Neural progenitor cell (in vitro differentiated cells): ENCODE measurements at regions not wholly inside any gene's neighbourhood (a gene's known extent, or its start where the extent isn't known, plus 50 kb on each side); places are given as distances from the start of the nearest gene placed in this dataset.

ENCODE experiments used
- DNase-seq: peaks from one replicate; pipeline ENCODE4 v3.0.0-alpha.2; 2016; ENCODE audit warnings: low spot score
- H2AFZ ChIP-seq: fragments of 200-600 bp; sonication (generic); replicated peaks from 2 replicates; pipeline ENCODE4 v1.6.1; 2016; ENCODE audit warnings: antibody characterized with exemption
- H3F3A ChIP-seq: fragments of 200-600 bp; sonication (generic); 2 replicates; pipeline ENCODE4 v1.6.1; 2016; ENCODE audit warnings: antibody characterized with exemption, low read depth
- H3K27ac ChIP-seq: fragments of 200-600 bp; sonication (generic); 2 replicates; pipeline ENCODE4 v1.5.1; 2016; ENCODE audit warnings: mild to moderate bottlenecking
- H3K27me3 ChIP-seq: fragments of 200-600 bp; sonication (generic); 2 replicates; pipeline ENCODE4 v1.6.1; 2016; ENCODE audit warnings: mild to moderate bottlenecking, moderate library complexity
- H3K36me3 ChIP-seq: fragments of 200-600 bp; sonication (generic); 2 replicates; pipeline ENCODE4 v1.5.1; 2016
- H3K4me1 ChIP-seq: fragments of 200-600 bp; sonication (generic); 2 replicates; pipeline ENCODE4 v1.6.1; 2016; ENCODE audit warnings: mixed run types
- H3K4me2 ChIP-seq: fragments of 200-600 bp; sonication (generic); 2 replicates; pipeline ENCODE4 v1.6.1; 2016
- H3K4me3 ChIP-seq: fragments of 200-600 bp; sonication (generic); 2 replicates; pipeline ENCODE4 v1.5.1; 2016
- H3K79me2 ChIP-seq: fragments of 200-600 bp; sonication (generic); 2 replicates; pipeline ENCODE4 v1.6.1; 2016; ENCODE audit warnings: low read depth
- H3K9ac ChIP-seq: fragments of 200-600 bp; sonication (generic); 2 replicates; pipeline ENCODE4 v1.6.1; 2016
- H3K9me3 ChIP-seq: fragments of 200-600 bp; sonication (generic); 2 replicates; pipeline ENCODE4 v1.5.1; 2016; ENCODE audit warnings: low read depth
- H4K20me1 ChIP-seq: fragments of 200-600 bp; sonication (generic); 2 replicates; pipeline ENCODE4 v1.6.1; 2016; ENCODE audit warnings: low read depth
- H3K27ac Mint-ChIP-seq: 3 replicates; pipeline ENCODE4 v1.8.0; 2021; ENCODE audit warnings: mixed read lengths
- H3K27me3 Mint-ChIP-seq: 2 replicates; pipeline ENCODE4 v1.8.0; 2022; ENCODE audit warnings: low read depth, mild to moderate bottlenecking, inconsistent platforms, moderate library complexity, mixed read lengths; ENCODE audit not compliant: insufficient read depth
- H3K36me3 Mint-ChIP-seq: 3 replicates; pipeline ENCODE4 v1.8.0; 2021; ENCODE audit warnings: mixed read lengths
- H3K4me1 Mint-ChIP-seq: 3 replicates; pipeline ENCODE4 v1.8.0; 2021; ENCODE audit warnings: mixed read lengths
- H3K4me3 Mint-ChIP-seq: 3 replicates; pipeline ENCODE4 v1.8.0; 2021; ENCODE audit warnings: mild to moderate bottlenecking, moderate library complexity, mixed read lengths
- H3K9me3 Mint-ChIP-seq: 3 replicates; pipeline ENCODE4 v1.8.0; 2020; ENCODE audit warnings: mixed read lengths
- EZH2 ChIP-seq: fragments of 200-600 bp; sonication (generic); IDR thresholded peaks from 2 replicates; pipeline ENCODE4 v1.6.1; 2017; ENCODE audit warnings: antibody characterized with exemption, mild to moderate bottlenecking, moderate library complexity
- EZH2phosphoT487 ChIP-seq: fragments of 200-600 bp; sonication (generic); IDR thresholded peaks from 2 replicates; pipeline ENCODE4 v1.6.1; 2017; ENCODE audit warnings: antibody characterized with exemption
- TF ChIP-seq, protein P1 (sequence below): fragments of 200-600 bp; sonication (generic); IDR thresholded peaks from 2 replicates; pipeline ENCODE4 v1.5.1; 2017; ENCODE audit warnings: antibody characterized with exemption, mild to moderate bottlenecking

DNA sequence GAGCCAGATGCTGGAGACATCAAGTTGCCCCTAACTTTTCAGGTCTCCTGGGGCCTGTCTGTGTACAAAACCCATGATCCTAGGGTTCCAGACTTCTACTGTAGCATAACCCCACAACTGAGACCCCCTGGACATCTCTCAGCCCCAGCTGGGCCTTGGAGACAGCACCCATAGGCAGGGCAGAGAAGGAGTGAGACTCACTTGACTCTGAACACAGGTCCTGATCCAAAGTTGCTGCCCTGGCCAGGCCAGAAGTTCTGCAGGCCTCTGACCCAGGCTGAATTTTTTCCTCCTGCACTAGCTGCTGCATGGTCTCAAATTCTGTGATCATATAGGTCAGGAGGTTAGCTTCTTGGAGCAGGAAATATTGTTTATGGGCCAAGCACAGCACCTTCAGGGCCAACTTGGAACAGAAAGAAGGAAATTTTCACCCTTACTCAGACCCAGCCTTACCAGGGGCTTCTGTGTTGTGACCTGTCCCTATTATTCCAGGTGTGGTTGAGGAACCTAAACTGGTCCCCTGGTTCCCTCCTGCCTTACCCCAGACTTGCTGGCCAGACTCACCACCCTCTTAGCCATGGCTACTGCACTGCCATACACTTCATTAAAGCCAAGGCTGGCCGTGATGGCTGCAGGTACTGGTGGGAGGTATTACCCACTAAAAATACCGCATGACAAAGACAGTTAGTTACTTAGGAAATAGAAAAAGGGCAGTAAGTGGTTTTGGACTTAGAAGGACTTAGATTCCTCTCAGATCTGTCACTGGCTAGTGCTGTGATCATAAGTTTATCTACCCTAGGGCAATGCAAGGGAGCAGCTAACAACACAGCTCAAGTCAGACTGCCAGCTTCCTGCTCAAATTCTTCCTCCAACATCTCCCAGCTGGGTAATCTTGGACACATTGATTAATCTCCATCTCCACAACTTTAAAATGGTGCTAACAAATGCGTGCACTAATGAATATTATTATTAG is 2180.1 kb downstream of the TP53TG3F start:
- Histone ChIP-seq H3K36me3 (no peaks in the 10 kb centered on the region), H3K27me3 (no peaks in the 10 kb centered on the region), H3K9me3 (peaks cover 20% of the 10 kb centered on the region), H3K4me1 (no peaks in the 10 kb centered on the region), H3K4me2 (no peak overlapping the region), H3K4me3 (no peak overlapping the region), H4K20me1 (no peaks in the 10 kb centered on the region), H3K79me2 (no peaks in the 10 kb centered on the region), H3K9ac (no peak overlapping the region), H2AFZ (no peak overlapping the region), H3K27ac (no peak overlapping the region), H3F3A (no peaks in the 10 kb centered on the region)
- H3K4me3 Mint-ChIP-seq = no peak overlapping the region
- peaks cover 53% of the 10 kb centered on the region for H3K9me3 Mint-ChIP-seq
- H3K27ac Mint-ChIP-seq = no peak overlapping the region
- H3K27me3 Mint-ChIP-seq = peaks cover 3% of the 10 kb centered on the region
- H3K36me3 Mint-ChIP-seq = no peaks in the 10 kb centered on the region
- no peak for DNase-seq
- H3K4me1 Mint-ChIP-seq = no peaks in the 10 kb centered on the region
- TF ChIP-seq, protein P1, sequence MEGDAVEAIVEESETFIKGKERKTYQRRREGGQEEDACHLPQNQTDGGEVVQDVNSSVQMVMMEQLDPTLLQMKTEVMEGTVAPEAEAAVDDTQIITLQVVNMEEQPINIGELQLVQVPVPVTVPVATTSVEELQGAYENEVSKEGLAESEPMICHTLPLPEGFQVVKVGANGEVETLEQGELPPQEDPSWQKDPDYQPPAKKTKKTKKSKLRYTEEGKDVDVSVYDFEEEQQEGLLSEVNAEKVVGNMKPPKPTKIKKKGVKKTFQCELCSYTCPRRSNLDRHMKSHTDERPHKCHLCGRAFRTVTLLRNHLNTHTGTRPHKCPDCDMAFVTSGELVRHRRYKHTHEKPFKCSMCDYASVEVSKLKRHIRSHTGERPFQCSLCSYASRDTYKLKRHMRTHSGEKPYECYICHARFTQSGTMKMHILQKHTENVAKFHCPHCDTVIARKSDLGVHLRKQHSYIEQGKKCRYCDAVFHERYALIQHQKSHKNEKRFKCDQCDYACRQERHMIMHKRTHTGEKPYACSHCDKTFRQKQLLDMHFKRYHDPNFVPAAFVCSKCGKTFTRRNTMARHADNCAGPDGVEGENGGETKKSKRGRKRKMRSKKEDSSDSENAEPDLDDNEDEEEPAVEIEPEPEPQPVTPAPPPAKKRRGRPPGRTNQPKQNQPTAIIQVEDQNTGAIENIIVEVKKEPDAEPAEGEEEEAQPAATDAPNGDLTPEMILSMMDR = no peak
- TF ChIP-seq EZH2 = no peak
- no peak for TF ChIP-seq EZH2phosphoT487

DNA sequence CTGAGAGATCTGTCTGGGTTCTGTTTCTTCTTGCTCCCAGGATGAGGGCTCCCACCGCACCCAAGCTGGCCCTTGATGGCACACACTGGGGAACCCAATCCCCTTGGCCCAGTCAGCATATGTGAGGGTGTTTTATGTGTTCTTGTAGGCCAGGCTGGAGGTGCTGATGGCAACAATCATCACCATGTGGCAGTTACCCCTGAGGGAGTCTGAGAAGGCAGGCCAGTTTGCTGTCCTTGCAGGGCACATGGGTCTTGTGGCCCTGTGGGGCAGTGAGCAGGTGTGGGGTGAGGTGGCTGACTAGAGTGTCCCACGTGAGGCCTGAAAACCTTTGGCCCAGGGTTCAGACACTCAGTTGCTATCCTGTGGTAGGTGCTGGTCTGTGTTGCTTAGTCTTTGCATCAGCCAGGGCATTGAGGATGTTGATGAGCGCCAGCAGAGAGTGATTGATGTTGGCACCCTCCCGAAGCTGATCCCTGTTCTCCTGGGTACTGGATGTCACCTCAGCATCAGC is 2183.0 kb downstream of the TP53TG3F start:
- Histone ChIP-seq H3K36me3 (no peaks in the 10 kb centered on the region), H2AFZ (no peak overlapping the region), H3K79me2 (no peaks in the 10 kb centered on the region), H3K27me3 (no peaks in the 10 kb centered on the region), H3K9me3 (peaks cover 20% of the 10 kb centered on the region), H3K4me1 (no peaks in the 10 kb centered on the region), H3K4me3 (no peak overlapping the region), H4K20me1 (no peaks in the 10 kb centered on the region), H3K27ac (no peak overlapping the region), H3K4me2 (no peak overlapping the region), H3K9ac (no peak overlapping the region), H3F3A (no peaks in the 10 kb centered on the region)
- peaks cover 3% of the 10 kb centered on the region for H3K27me3 Mint-ChIP-seq
- no peak overlapping the region for H3K27ac Mint-ChIP-seq
- no peaks in the 10 kb centered on the region for H3K4me1 Mint-ChIP-seq
- no peak for DNase-seq
- no peak overlapping the region for H3K4me3 Mint-ChIP-seq
- H3K36me3 Mint-ChIP-seq = no peaks in the 10 kb centered on the region
- TF ChIP-seq EZH2phosphoT487 (no peak), EZH2 (no peak)
- TF ChIP-seq, protein P1 = no peak
- peaks cover 48% of the 10 kb centered on the region for H3K9me3 Mint-ChIP-seq

DNA sequence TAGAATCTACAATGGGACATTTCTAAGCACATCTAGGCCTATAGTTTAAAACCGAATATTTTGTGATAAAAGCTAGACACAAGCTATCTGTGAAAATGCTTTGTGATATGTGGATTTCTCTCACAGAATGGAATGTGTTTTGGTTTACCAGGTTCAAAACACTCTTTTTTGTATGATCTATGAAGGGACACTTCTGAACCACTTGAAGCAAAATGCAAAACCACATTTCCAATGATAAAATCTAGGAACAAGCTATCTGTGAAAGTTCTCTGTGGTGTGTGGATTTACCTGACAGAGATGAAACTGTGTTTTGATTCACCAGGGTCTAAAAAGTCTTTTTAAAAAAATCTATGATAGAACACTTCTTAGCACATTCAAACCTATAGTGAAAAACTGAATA is 2192.4 kb downstream of the TP53TG3F start:
- no peaks in the 10 kb centered on the region for H3F3A ChIP-seq
- H3K27ac Mint-ChIP-seq = no peak overlapping the region
- no peak overlapping the region for H2AFZ ChIP-seq
- H3K4me2 ChIP-seq = no peak overlapping the region
- peaks cover 78% of the 10 kb centered on the region for H3K9me3 ChIP-seq
- H3K36me3 ChIP-seq = no peaks in the 10 kb centered on the region
- no peak overlapping the region for H3K9ac ChIP-seq
- H3K27ac ChIP-seq = no peak overlapping the region
- no peaks in the 10 kb centered on the region for H3K36me3 Mint-ChIP-seq
- no peaks in the 10 kb centered on the region for H3K27me3 ChIP-seq
- H3K79me2 ChIP-seq = no peaks in the 10 kb centered on the region
- no peaks in the 10 kb centered on the region for H3K27me3 Mint-ChIP-seq
- H3K4me3 Mint-ChIP-seq = no peak overlapping the region
- no peaks in the 10 kb centered on the region for H4K20me1 ChIP-seq
- H3K9me3 Mint-ChIP-seq = peaks cover 5% of the 10 kb centered on the region
- no peaks in the 10 kb centered on the region for H3K4me1 ChIP-seq
- H3K4me3 ChIP-seq = no peak overlapping the region
- DNase-seq = no peak
- no peaks in the 10 kb centered on the region for H3K4me1 Mint-ChIP-seq
- TF ChIP-seq, protein P1 = no peak
- TF ChIP-seq EZH2phosphoT487 = no peak
- TF ChIP-seq EZH2 = no peak
